Kidney epithelial cell (primary cell): ENCODE measurements at regions not wholly inside any gene's neighbourhood (a gene's known extent, or its start where the extent isn't known, plus 50 kb on each side); places are given as distances from the start of the nearest gene placed in this dataset.

Experiments
- DNase-seq: peaks from one replicate; pipeline ENCODE4 v3.0.0-alpha.2; 2010; ENCODE audit warnings: low read depth
- H3K27me3 ChIP-seq: 2 replicates; pipeline ENCODE4 v1.6.0; 2011; ENCODE audit warnings: low read length; ENCODE audit not compliant: control insufficient read depth, insufficient read depth
- H3K36me3 ChIP-seq: 2 replicates; pipeline ENCODE4 v1.5.1; 2011; ENCODE audit warnings: low read length; ENCODE audit not compliant: control insufficient read depth, insufficient read depth
- H3K4me3 ChIP-seq: 2 replicates; pipeline ENCODE4 v1.5.1; 2011; ENCODE audit warnings: low read depth, mild to moderate bottlenecking, control low read depth, low read length
- TF ChIP-seq, protein P1 (sequence below): IDR thresholded peaks from 2 replicates; pipeline ENCODE4 v1.5.1; 2011; ENCODE audit warnings: mild to moderate bottlenecking, moderate library complexity, low read length, control low read depth, inconsistent platforms; ENCODE audit not compliant: insufficient read depth, poor library complexity, severe bottlenecking

DNA sequence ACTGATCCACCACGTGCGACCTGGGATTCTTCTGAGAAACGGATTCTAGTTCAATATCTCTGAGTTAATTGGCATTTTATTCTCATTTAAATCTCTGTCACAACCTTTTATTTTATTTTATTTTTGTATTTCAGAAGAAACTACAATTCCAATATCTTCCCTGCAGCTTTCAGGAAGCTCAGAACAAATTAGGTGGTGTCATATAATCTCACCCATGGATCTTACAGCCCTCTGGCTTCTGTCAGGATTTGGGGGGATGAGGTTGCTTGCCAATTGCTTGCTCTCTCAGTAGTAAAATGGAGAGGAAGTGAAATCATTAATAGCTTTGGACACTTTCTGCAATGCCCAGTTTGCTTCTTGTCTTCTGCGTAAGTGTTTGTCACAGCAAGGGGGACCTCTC lies 205.4 kb downstream of the TLE3 start:
- no peak for DNase-seq
- Histone ChIP-seq H3K36me3 (no peaks in the 10 kb centered on the region), H3K4me3 (no peak overlapping the region), H3K27me3 (peaks cover 14% of the 10 kb centered on the region)
- TF ChIP-seq, protein P1, sequence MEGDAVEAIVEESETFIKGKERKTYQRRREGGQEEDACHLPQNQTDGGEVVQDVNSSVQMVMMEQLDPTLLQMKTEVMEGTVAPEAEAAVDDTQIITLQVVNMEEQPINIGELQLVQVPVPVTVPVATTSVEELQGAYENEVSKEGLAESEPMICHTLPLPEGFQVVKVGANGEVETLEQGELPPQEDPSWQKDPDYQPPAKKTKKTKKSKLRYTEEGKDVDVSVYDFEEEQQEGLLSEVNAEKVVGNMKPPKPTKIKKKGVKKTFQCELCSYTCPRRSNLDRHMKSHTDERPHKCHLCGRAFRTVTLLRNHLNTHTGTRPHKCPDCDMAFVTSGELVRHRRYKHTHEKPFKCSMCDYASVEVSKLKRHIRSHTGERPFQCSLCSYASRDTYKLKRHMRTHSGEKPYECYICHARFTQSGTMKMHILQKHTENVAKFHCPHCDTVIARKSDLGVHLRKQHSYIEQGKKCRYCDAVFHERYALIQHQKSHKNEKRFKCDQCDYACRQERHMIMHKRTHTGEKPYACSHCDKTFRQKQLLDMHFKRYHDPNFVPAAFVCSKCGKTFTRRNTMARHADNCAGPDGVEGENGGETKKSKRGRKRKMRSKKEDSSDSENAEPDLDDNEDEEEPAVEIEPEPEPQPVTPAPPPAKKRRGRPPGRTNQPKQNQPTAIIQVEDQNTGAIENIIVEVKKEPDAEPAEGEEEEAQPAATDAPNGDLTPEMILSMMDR: no peak

DNA sequence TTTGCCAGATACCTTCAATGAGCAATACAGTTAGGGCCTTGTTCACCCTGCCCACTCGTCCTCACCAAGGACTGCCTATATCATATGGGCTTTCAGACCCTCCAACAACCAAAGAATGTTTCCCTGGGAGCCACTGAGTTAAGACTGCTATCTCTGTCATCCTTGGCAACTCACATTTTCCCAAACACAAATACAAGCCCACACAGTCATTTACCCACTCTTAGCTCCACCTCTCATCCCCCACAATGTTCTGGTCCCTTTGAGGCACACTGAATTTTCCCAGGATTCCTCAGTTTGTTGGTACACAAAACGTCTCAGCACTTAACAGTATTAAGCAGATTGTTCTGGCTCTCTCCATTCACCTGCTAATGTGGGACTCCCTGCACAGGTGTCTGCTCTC lies 204.6 kb downstream of the TLE3 start:
- Histone ChIP-seq H3K36me3 (no peaks in the 10 kb centered on the region), H3K4me3 (no peak overlapping the region), H3K27me3 (peaks cover 14% of the 10 kb centered on the region)
- TF ChIP-seq, protein P1: no peak
- DNase-seq: no peak

DNA sequence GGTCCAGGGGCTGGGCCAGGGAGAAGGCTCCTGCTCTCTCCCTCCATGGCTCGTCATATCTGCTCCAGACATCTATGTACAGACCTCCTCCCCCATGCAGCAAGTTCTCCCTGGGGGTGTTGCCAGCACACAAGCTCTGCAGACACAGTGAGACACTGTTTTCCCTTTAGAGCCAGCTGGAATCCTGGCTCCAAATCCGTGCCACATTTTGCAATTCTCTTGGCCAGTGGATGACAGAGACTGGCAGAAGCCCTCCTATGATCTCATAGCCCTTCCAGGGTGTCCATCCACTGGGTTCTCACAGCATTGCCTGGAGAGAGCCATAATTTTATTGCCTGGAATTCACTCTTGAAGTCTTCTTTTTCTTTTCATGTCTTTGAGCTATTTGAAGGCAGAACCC lies 203.9 kb downstream of the TLE3 start:
- TF ChIP-seq, protein P1: no peak
- H3K27me3 ChIP-seq: peaks cover 9% of the 10 kb centered on the region
- DNase-seq: no peak

DNA sequence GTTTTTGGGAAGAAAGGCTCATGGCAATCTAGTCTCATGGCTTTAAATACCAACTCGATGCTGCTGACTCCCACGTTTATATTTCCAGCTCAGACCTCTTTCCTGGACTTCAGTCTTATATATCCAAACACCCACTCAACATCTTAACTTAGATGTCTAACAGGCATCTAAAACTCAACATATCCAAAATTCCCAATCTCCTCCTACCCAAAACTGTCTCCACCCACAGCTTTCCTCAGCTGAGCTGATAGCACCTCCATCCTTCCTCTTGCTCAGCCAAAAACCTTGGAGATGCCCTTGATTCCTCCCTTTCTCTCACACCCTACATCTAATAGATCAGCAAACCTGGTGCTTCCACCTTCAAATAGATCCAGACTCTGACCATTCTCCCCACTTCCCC lies 202.5 kb downstream of the TLE3 start:
- TF ChIP-seq, protein P1: no peak
- DNase-seq: no peak
- Histone ChIP-seq H3K36me3 (no peaks in the 10 kb centered on the region), H3K4me3 (no peak overlapping the region), H3K27me3 (peaks cover 8% of the 10 kb centered on the region)

More for the DNA sequence above, 203.9 kb downstream of the TLE3 start:
- Histone ChIP-seq H3K4me3 (no peak overlapping the region), H3K36me3 (no peaks in the 10 kb centered on the region)

DNA sequence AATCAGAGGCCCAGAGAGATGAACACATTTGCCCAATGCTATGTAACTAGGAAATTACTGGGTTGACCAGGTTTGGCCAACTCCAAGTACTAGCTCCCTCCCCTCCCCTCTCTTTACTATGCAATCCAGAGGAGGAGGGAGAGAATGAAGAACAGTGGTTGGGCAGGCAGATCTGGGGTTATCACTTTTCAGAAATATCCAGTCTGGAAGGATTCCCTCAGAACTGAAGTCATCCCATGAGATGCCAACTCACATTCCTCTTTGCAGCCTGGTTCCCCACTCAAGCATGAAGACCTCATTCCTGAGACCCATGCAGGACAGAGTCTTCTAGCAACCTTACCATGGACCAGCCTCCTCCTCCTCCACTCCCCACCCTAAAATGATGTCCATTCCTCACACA lies 201.1 kb downstream of the TLE3 start:
- DNase-seq: no peak
- H3K27me3 ChIP-seq: peaks cover 8% of the 10 kb centered on the region
- TF ChIP-seq, protein P1: no peak
- no peak overlapping the region for H3K4me3 ChIP-seq
- no peaks in the 10 kb centered on the region for H3K36me3 ChIP-seq

DNA sequence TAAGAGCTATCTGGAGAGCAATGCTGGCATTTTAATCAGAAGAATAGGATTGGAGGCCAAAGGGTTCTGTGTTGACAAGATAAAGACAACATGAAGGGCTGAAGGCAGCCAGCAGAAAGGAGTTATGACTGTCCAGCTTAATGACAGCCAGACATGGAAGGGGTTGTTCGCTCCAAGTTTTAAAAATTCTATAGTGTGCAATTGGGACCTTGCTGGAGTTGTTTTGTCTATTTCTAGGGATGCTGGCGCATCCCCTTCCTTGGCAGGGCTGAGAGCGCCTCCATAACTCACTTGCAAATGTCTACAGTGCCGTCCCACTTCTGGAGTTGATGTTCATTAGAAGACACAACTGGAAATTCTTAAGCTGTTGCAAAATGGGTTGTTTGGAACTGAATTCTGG lies 200.7 kb downstream of the TLE3 start:
- TF ChIP-seq, protein P1: no peak
- no peak for DNase-seq
- Histone ChIP-seq H3K4me3 (no peak overlapping the region), H3K27me3 (peaks cover 8% of the 10 kb centered on the region), H3K36me3 (no peaks in the 10 kb centered on the region)
